GM08714 (cell line): ENCODE measurements at regions not wholly inside any gene's neighbourhood (a gene's known extent, or its start where the extent isn't known, plus 50 kb on each side); places are given as distances from the start of the nearest gene placed in this dataset.

Source experiments
- H3K4me3 ChIP-seq: fragments of 200-500 bp; sonication (Bioruptor generic); 2 replicates; pipeline ENCODE4 v1.5.1; 2014; ENCODE audit warnings: mild to moderate bottlenecking, low read length, inconsistent platforms
- ZNF274 ChIP-seq: IDR thresholded peaks from 2 replicates; pipeline ENCODE4 v1.6.1; 2012; ENCODE audit warnings: mild to moderate bottlenecking, low read depth, low read length

DNA sequence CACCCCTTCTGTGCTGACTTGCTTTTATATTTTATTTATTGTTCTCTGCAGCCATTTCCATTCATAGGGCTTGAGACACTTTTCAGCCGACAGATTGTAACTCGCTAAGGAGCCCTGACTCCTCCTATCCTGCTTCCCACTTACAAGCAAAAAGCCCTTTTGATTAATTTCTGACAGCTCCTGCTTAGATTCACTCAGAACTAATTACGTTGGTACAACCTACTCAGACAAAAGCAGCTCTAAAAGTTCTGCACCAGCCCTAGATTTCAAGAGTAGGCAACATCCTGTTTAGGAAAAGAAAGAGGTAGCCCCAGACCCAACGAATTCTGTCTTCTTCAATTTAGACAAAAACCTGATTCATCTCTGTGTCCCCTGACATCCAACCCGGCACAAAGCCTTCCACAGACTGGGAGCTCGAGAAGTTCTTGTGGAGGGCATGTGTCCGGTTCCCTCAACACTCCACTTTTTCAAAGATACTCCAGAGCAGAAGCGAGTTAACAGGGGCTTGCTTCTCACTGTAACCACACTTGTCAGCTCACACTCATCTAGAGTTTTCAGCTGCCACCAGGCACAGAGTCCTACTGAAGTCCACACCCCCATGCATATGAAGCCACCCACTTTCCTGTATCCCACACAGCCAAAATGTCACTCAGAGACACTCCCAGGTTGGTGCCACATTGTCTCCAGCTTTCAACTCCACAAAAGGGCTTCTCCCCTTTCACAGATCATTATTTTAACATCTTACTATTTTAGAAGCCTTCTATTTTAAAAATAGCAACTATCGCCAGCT, 113.6 kb upstream of the NFE2L3 start:
- no peak for TF ChIP-seq ZNF274
- H3K4me3 ChIP-seq: no peak overlapping the region

- TF ChIP-seq ZNF274: no peak
- no peak overlapping the region for H3K4me3 ChIP-seq
Measured at GRCh38 chr7:26040085-26040484, 111.9 kb upstream of the NFE2L3 start.

GRCh38 chr7:26042237-26042636, 109.8 kb upstream of the NFE2L3 start:
- H3K4me3 ChIP-seq: no peak overlapping the region
- no peak for TF ChIP-seq ZNF274

DNA sequence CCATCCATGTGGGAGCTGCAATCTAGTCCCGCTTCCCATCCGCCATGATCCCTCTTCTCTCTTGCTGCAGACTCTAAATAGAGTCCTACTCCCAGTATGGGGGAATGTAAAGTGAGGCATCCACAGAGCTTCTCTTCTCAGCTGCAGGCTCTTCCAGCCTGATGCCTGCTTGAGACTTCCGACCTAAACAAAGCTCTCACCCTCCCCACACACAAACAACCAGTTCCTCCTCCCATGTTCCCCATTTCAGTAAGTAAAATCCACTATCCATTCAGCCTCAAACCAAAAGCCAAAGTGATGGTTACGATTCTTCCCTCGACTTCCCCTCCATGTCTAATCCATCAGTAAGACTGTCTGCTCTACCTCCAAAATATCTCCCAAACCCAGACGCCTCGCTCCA, 108.2 kb upstream of the NFE2L3 start:
- TF ChIP-seq ZNF274: no peak
- H3K4me3 ChIP-seq: no peak overlapping the region

DNA sequence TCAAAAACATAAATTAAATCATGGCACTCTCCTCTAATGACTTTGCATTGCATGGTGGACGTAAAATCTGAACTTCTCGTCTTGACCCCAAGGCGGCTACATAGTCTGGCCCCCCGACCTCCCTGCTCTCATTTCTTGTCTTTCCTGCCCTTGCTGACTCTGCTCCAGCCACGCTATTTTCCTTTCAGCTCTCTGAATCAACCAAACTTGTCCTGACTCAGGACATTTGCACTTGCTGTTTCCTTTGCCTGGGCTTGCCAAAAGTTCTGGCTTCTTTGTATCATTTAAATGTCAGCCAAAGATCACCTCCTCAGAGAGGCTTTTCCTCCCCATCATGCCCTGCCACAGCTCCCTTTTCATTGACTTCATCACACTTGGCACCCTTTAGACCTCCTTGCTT, 107.7 kb upstream of the NFE2L3 start:
- H3K4me3 ChIP-seq: no peak overlapping the region
- TF ChIP-seq ZNF274: no peak

DNA sequence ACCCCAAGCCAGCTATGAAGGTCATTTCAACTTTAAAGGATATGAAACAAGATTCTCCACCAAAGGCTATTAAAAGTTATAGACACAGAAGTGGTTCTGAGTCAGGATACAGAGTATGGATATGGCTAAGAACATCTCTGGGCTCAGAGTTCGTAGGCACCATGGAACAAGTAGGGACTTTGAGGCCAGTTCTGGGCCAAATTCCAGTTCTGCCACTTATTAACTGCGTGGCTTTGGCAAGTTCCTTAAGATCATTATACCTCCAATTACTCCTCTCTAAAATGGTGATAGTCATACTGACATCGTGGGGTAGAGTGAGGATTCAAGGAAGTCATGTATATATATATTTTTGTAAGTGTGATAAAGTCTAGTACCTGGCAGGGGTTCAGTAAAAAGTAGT, 105.8 kb upstream of the NFE2L3 start:
- no peak for TF ChIP-seq ZNF274

GRCh38 chr7:26046878-26047277, 105.1 kb upstream of the NFE2L3 start:
- no peak overlapping the region for H3K4me3 ChIP-seq
- no peak for TF ChIP-seq ZNF274

More for the DNA sequence above, 105.8 kb upstream of the NFE2L3 start:
- H3K4me3 ChIP-seq: no peak overlapping the region

- no peak for TF ChIP-seq ZNF274
- H3K4me3 ChIP-seq: no peak overlapping the region
Measured at GRCh38 chr7:26048663-26049062, 103.3 kb upstream of the NFE2L3 start.

GRCh38 chr7:26049081-26049480, 102.9 kb upstream of the NFE2L3 start:
- TF ChIP-seq ZNF274: no peak
- H3K4me3 ChIP-seq: no peak overlapping the region

DNA sequence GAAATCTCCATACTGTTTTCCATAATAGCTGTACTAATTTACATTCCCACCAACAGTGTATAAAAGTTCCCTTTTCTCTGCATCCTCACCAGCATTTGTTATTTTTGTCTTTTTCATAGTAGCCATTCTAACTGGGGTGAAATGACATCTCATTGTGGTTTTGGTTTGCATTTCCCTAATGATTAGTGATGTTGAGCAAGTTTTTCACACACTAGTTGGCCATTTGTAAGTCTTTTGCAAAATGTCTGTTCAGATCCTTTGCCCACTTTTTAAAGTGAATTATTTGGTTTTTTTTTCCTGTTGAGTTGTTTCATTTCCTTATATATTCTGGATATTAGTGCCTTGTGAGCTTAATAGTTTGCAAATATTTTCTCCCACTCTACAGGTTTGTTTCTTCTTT, 101.0 kb upstream of the NFE2L3 start:
- H3K4me3 ChIP-seq: no peak overlapping the region
- TF ChIP-seq ZNF274: no peak

DNA sequence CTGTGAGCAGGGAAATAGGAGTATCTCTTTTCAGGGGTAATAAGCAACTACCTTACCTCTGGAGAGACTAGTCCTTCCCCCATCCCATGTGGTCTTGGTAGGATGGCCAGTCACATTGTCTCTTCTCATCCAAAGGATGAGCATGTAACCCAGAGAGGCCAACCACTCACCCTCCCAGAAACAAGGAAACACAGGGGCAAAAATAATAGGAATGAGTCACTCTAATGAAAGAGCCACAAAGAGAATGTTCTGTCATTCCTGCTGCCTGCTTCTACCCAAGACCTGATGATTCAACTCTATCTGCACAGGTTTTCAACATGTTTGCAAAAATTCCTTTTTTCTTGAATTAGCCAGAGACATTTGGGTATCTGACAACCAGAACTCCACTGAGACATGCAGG, 99.3 kb upstream of the NFE2L3 start:
- no peak for TF ChIP-seq ZNF274
- no peak overlapping the region for H3K4me3 ChIP-seq

GRCh38 chr7:26054386-26054785, 97.6 kb upstream of the NFE2L3 start:
- TF ChIP-seq ZNF274: no peak
- H3K4me3 ChIP-seq: no peak overlapping the region

GRCh38 chr7:26055241-26055640, 96.8 kb upstream of the NFE2L3 start:
- no peak overlapping the region for H3K4me3 ChIP-seq
- TF ChIP-seq ZNF274: no peak

DNA sequence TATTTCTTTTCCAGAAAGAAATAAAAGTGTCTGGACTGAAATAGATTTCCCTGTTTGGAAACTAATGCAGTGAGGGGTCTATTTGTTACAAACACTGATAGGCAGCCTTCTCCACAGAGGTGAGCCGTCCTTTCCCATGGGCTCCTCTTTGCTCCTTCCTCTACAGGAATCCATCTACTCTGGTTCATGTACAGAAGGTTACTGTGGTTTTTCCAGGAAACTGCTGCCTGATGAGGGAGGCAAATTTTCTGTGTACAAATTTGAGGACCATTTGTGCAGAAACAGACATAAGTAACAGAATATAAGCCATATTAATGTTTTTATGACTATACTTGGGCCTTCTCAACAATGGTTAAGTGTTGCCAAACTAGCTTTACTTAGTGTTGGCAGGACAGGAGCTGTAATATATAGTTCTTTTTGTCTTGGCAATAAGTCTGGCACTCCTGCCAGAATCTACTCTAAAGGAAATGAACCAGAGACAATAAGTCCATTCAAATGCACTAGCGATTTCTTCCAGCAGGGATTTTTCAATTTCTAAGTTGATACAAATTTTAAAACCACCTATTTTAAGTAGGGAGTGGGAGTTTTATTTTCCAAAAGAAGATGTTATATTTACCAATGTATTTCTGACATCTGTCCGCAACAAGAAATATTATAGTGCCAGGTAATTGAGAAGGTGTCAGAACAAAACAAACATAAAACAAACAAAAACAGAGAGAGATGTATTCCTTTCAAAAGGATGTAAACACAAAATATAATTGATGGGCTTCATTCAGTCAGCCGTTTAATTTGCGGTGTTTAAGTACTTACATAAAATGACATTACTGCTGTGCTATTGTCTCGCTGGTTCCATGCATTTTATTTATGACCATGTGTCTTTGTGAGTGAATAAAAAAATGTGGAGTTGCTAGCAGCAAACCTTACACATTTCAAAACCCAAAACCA, 91.0 kb upstream of the NFE2L3 start:
- no peak overlapping the region for H3K4me3 ChIP-seq
- TF ChIP-seq ZNF274: no peak
